Ureter (tissue), 1 donor: ENCODE measurements at regions not wholly inside any gene's neighbourhood (a gene's known extent, or its start where the extent isn't known, plus 50 kb on each side); places are given as distances from the start of the nearest gene placed in this dataset.

Experiments used
- DNase-seq: peaks from one replicate; pipeline ENCODE4 v3.0.0-alpha.2; 2020; ENCODE audit warnings: low spot score
- donor health status: DM: yes; HTN: yes; CAD: no.

GRCh38 chr1:36717431-36717830, 234.7 kb upstream of the CSF3R start:
- no peak for DNase-seq

DNA sequence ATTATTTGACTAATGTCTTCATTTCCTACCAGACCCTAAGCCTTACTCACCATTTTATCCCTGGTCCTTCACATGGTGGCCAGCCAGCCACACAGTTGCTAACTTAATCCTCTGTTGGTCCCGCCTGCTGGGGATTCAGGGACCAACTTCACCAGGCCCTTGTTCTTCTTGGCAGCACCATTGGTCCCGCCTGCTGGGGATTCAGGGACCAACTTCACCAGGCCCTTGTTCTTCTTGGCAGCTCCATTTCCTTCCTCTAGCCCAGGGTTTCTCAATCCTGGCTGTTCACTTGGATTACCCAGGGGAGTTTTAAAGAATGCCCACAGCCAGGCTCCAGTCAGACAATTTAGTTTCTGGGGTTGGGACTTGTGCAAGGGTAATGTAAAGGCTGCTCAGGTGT, 233.1 kb upstream of the CSF3R start:
- no peak for DNase-seq

- no peak for DNase-seq
Observed at GRCh38 chr1:36714301-36714700, 231.6 kb upstream of the CSF3R start.

DNA sequence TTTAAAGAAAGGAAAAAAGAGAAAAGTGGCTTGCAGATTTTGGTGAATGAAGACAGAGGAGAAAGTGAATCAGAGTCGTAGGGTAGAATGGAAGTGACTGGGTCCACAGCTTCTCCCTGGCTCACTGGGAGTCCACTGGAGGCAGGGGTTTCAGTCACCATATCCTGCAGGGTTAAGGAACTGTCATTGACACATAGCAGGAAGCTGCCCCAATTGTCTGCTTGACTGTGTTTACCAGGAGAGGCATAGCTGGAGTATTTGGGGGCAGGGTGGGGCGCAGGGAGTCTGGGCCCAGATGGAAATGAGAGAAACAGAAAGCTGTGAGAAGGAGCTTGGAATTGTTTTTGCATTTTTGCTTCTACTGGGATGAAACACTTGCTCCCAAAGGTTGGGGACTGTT, 228.8 kb upstream of the CSF3R start:
- no peak for DNase-seq

GRCh38 chr1:36710951-36711350, 228.2 kb upstream of the CSF3R start:
- no peak for DNase-seq

- DNase-seq: no peak
Observed at GRCh38 chr1:36709869-36710481, 227.3 kb upstream of the CSF3R start.

DNA sequence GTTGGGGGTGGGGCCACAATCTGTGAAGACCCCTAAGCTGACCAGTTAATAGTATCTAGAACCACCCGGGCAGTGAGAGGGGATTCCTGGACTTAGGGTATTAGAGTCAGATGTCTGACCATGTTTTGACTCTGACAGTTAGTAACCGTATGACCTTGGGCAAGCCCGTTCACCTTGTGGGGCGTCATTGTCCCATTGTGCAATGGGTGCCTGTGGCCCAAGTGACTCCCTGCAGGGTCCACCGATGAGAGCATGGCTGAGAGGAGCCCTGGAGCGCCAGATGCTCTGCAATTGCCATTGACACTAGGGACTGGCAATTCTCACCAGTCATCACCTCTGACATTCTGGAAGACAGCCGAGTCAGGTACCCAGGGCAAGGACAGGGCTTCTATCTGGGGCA, 225.9 kb upstream of the CSF3R start:
- DNase-seq: no peak

DNA sequence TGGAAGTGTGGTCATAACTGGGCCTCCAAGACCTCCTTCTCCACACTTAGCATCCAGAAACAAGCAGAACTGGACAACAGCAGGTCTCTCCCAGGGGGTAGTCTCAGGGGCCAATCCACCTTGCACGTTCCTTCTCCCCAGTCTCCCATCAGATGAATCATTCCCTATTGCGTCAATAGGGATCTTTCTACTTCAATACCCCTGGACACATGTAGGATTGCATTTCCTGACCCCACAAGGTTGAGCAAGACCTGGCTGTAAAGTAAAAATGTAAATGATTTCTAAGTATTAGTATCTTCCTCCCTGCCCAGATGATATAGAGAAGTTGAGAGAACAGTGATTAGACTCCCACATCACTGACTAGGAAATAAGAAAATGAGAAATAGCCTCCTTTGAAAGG, 224.5 kb upstream of the CSF3R start:
- no peak for DNase-seq

DNA sequence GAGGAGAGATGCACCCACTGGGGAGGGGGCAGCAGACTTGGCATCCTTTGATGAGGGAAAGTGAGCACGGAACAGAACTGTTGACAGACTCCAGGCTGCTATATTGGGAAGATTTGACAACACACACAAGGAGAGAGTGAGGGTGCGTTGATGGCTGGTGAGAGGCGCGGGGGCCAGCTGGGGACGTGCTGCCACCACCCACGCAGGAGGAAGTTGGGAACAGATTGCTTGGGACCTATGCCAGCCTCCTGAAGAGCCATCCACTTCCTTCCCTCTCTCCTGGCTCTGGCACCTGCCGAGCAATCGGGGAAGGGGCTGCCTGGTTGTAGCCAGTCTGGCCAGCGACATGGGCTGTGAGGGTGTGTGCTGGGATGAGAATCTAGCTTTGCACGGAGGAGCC, 223.7 kb upstream of the CSF3R start:
- DNase-seq: no peak

DNA sequence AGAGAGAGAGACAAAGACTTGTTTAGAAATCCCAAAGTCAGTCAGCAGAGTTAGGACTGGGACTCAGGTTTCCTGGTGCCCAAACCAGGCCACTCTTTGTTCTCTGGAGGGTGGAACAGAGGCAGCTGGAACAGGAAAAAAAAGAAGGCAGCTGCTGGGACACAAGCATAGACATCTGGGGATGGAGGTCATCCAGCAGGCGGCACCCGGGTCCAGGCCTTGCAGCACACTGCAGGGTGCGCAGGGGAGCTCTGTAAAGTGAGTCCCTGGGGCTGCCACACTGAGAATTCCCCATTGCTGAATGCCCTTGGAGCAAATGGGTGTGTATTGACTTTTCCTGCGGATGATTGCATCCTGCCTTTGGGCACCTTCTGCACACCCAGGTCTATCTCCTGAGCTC, 222.9 kb upstream of the CSF3R start:
- DNase-seq: no peak

DNA sequence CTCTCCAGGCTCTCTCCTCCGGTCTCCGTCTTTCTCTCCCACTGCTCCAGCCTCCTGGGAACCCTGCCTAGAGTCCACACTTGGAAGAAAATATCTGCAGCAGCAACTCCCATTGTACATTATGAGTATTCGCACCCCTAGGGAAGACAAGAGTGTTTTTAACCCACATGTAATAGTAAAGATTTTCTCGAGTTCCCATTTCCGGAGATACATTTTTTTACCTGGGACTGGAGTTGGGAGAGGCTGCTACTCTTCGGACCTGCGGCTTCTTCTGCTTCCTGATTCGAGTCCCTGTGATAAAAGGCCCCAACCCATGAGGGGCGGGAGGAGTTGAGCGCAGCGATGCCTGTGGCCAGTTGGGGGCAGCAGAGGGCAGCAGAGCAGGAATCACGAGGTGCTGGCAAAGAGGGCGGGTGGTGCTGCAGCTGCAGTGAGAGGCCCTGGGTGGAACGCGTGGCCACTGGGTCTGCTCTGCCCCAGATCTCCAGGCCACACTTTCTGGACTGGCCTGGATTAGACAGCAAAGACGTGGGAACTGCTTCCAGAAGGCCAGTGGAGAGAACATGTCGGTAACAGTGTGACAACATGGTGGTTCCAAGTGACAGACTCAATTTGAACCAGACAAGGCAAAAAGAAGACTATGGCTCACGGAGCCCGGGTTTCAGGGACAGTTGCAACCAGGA, 221.0 kb upstream of the CSF3R start:
- DNase-seq: peak; percentile 67

DNA sequence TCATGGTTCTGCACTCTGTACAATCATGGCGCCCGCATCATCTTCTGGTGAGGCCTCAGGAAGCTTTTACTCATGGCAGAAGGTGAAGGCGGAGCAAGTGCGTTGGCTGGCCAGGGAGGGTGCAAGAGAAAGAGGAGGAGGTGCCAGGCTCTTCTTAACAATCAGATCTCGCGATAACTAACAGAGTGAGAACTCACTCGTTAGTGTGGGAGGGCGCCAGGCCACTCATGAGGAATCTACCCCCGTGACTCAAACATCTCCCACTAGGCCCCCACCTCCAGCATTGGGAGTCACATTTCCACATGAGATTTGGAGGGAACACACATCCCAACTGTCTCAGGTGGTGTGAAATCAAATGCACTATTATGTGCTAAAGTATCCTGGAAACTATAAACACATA, 220.2 kb upstream of the CSF3R start:
- no peak for DNase-seq

DNA sequence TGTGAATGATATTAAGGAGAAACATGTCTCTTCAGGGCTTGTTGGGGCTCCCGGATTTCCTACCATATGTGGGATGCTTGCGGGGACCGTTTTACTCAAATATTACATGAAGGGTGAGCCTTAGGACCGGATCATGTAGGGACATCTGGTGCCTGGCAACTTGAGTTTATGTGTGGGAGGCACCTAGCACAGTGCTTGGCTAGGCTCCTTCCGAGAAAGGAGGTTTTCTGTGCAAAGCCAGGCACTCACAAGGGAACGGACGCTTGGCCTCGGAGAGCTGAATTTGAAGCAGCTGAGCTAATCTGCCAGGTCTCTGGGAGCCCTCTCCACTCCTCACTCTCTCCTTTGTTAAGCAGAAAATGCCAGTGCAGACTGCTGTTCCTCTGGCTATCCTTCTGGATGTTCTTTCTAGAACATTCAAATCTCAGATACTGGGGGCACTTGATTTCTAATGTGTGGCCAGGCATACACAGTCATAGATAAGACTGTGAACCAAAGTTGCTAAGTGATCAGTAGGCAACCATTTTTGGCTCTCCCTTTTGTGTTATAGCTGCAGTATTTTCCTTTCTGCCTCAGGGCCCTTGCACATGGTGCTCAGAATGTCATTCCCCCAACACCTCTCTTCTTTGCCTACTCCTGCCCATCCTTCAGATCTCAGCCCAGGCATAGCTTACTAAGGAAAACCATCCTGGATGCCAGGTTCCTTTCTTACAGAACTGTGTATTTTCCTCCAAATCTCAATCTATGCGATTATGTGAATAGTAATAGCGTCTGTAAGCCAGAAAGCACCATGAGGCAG, 216.6 kb upstream of the CSF3R start:
- no peak for DNase-seq

DNA sequence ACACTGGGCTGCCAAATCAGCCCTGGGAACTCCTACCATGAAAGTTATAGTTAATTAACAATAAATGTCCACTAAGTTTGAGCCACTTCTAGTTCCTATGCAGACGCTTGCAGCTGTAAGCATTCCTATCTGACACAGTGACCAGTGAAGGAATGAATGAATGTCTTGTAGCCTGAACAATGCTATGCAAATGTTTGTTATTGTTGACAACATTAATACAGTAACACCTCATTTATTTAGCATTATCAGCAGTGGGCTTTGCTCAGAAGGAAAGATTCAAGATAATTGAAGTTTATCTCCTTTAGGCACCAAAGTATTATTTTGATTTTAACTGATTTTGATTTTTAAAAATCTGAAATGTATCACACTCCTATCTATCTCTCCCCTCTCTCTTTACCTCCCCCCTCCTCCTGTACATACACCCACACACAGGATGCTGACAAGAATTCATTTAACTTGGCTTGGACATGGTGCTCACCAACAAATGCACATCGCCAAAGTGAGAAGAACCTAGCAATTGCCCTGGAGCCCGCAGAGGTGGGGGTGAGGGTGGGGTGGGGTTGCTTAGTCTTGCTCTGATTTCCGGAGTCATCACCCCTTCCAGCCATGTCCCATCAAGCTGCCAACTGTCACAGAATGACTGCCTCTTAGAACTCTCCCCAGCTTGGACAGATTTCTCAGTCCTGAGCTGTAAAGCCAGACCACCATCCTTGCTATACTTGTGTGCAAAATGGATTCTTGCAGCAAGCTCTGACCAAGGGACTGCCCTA, 215.3 kb upstream of the CSF3R start:
- DNase-seq: no peak

GRCh38 chr1:36696261-36696940, 213.7 kb upstream of the CSF3R start:
- DNase-seq: no peak

DNA sequence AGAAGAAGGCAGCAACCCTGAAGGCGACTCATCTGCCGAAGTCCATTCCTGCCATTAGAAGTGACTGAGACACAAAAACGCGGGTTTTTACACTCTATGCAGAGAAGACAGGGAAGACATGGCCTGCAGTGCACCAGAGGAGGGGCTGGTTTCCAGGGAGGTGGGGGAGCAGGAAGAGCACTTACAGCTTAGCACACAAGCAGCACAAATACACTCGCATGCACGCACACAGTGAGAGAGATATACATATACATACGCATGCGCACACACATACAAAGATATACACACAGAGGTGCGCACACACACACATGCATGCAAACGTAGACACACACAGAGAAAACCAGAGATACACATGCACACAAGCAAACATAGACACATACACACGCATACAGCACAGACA, 210.9 kb upstream of the CSF3R start:
- DNase-seq: no peak

GRCh38 chr1:36693161-36693525, 210.4 kb upstream of the CSF3R start:
- no peak for DNase-seq

GRCh38 chr1:36692465-36693160, 209.9 kb upstream of the CSF3R start:
- DNase-seq: no peak

DNA sequence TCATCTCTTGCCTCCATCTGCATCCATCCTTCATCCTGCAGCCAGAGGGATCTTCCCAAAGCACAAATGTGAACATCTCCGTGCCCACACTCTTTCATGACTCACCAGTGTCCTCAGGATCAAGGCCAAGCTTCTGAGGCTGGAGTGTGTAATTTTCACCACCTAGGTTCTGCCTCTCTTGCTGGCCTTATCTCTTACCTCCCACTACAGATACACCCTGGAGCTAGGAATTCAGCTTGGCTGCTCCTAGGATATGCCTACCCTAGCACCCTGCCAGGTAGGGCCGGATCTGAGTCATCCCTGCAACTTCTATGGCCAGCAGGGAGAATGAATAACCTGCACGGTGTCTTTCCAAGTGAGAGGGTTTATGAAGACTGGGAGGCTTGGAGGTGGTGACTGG, 208.7 kb upstream of the CSF3R start:
- DNase-seq: no peak

DNA sequence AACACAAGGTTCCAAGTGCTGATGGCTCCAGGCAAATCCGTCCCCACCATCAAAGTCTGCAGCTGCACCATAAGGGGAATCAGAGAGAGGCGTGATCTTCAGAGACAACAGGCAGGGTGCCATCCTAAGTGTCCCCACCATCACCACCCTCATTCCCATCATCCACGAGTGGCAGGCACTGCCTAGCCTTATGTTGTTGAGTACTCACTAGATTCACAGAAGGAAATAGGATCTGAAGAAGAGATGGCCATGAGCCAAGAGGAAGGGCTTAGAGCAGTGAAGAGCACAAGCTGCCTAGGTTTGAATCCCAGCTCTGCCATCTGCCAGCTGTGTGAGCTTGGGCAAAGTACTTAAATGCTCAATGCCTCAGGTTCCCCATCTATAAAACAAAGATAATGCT, 207.3 kb upstream of the CSF3R start:
- no peak for DNase-seq

DNA sequence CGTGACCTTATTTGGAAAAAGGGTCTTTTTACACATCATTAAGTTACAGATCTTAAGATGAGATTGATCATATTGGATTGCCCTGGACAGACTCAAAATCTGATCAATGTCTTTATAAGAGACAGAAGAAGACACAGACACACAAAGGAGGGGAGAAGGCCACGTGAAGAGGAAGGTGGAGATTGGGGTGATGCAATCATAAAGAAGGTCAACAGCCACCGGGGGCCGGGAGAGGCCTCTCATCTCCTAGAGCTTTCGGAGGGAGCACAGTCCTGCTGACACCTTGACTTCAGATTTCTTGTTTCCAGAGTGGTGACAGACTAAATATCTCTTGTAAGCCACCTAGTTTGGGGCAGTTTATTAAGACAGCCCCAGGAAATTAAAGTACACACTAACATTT, 204.6 kb upstream of the CSF3R start:
- DNase-seq: no peak
